Subcutaneous abdominal adipose tissue (tissue), 5 donors: ENCODE measurements at regions not wholly inside any gene's neighbourhood (a gene's known extent, or its start where the extent isn't known, plus 50 kb on each side); places are given as distances from the start of the nearest gene placed in this dataset.
"Not testable (repeated sequence)": the region's sequence is repeated elsewhere in the genome, so short reads cannot be mapped to it uniquely, and the experiment has no call there.

Experiments used
- H3K27ac ChIP-seq: one replicate; pipeline ENCODE4 v1.7.0; 2013; ENCODE audit warnings: low read depth, mild to moderate bottlenecking, inconsistent platforms, low read length, moderate library complexity
- H3K27me3 ChIP-seq, 5 donors: one replicate each; pipeline ENCODE4 v1.7.0; 2013; ENCODE audit warnings: low read length in 5 of 5, inconsistent platforms in 1 of 5; ENCODE audit not compliant: control insufficient read depth in 5 of 5, insufficient read depth in 4 of 5
- H3K36me3 ChIP-seq, 5 donors: one replicate each; pipeline ENCODE4 v1.7.0; 2013; ENCODE audit warnings: low read length in 5 of 5; ENCODE audit not compliant: control insufficient read depth in 5 of 5, insufficient read depth in 5 of 5
- H3K4me1 ChIP-seq, 5 donors: one replicate each; pipeline ENCODE4 v1.7.0; 2013; ENCODE audit warnings: low read length in 5 of 5, mild to moderate bottlenecking in 3 of 5, moderate library complexity in 1 of 5; ENCODE audit not compliant: control insufficient read depth in 5 of 5, insufficient read depth in 5 of 5
- H3K4me3 ChIP-seq, 5 donors: one replicate each; pipeline ENCODE4 v1.7.0; 2013; ENCODE audit warnings: low read length in 5 of 5, low read depth in 1 of 5
- H3K9ac ChIP-seq, 5 donors: one replicate each; pipeline ENCODE4 v1.7.0; 2013; ENCODE audit warnings: low read length in 5 of 5, mild to moderate bottlenecking in 4 of 5, moderate library complexity in 3 of 5
- H3K9me3 ChIP-seq, 5 donors: one replicate each; pipeline ENCODE4 v1.7.0; 2013; ENCODE audit warnings: low read length in 5 of 5; ENCODE audit not compliant: control insufficient read depth in 5 of 5
- donor health status: healthy.
- donor health status: healthy.
- donor health status: healthy.
- donor health status: healthy.
- donor health status: healthy.

DNA sequence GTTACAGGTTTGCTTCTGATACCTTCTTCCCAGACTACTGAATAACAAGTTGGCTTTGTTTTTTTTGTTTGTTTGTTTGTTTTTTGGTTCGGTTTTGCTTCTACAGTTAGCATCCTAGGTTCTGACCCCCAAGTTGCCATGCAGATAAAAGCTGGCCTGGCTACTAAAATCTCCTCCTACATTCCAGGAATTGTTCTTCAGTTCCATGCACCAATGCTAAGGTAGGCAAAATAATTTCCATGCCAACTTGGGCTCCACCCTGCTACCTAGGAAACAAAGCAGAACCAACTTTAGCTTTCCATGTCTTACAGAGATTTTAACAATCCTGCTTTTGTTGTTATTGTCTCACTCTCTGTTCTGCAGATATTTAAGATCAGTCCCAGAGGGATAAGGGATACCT, 495.5 kb upstream of the SOX9 start:
- Histone ChIP-seq H3K27me3 (no peaks in the 10 kb centered on the region), H3K36me3 (no peaks in the 10 kb centered on the region), H3K4me1 (no peaks in the 10 kb centered on the region), H3K9me3 (peaks cover 0 to 3% (median 0%) of the 10 kb centered on the region in 5 donors), H3K9ac (no peak overlapping the region), H3K4me3 (no peak overlapping the region), H3K27ac (no peak overlapping the region)

DNA sequence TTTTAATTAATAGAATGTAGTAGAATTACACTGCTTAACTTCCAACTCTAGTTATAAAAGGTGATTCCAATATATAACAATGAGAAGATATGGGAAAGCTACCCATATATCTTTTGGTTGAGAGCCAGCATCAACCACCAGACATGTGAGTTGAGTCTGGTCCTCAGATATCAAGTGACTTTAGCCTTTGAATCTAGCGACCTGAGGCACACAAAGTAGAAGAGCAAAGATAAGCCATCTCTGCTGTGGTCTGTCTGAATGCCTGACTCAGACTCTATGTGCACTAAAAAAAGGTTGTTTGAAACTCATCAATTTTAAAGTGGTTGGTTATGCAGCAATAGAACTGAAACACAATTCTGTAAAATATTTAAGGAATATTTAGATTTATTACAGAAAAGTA, 492.5 kb upstream of the SOX9 start:
- H3K27ac ChIP-seq: no peak overlapping the region
- H3K36me3 ChIP-seq: no peaks in the 10 kb centered on the region
- H3K9me3 ChIP-seq: no peaks in the 10 kb centered on the region
- H3K4me3 ChIP-seq: no peak overlapping the region
- H3K4me1 ChIP-seq: no peaks in the 10 kb centered on the region
- no peaks in the 10 kb centered on the region for H3K27me3 ChIP-seq
- no peak overlapping the region for H3K9ac ChIP-seq

DNA sequence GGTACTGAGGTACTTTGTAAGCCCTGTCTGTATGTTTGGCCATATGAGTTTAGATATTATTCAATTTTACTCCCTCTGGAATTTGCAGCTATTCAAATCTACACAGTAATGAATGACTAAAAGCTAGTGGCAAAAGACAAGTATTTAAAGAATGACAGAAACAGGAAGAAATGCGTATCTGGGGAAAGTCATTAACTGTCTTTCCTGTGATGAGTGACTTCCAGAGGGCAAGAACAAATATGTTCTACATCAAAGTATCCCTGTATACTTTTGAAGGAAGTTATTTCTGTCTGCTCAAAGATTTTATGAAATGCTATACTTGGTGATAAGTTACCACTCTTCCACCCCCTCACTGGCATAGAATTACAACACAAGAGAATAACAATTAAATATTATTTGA, 489.3 kb upstream of the SOX9 start:
- Histone ChIP-seq H3K9me3 (no peaks in the 10 kb centered on the region), H3K36me3 (no peaks in the 10 kb centered on the region), H3K4me3 (no peak overlapping the region), H3K9ac (no peak overlapping the region), H3K27ac (no peak overlapping the region), H3K27me3 (no peaks in the 10 kb centered on the region), H3K4me1 (no peaks in the 10 kb centered on the region)

GRCh38 chr17:71632328-71632727, 488.5 kb upstream of the SOX9 start:
- Histone ChIP-seq H3K4me3 (no peak overlapping the region), H3K27ac (no peak overlapping the region), H3K27me3 (no peaks in the 10 kb centered on the region), H3K36me3 (no peaks in the 10 kb centered on the region), H3K4me1 (no peaks in the 10 kb centered on the region), H3K9me3 (no peaks in the 10 kb centered on the region), H3K9ac (no peak overlapping the region)

DNA sequence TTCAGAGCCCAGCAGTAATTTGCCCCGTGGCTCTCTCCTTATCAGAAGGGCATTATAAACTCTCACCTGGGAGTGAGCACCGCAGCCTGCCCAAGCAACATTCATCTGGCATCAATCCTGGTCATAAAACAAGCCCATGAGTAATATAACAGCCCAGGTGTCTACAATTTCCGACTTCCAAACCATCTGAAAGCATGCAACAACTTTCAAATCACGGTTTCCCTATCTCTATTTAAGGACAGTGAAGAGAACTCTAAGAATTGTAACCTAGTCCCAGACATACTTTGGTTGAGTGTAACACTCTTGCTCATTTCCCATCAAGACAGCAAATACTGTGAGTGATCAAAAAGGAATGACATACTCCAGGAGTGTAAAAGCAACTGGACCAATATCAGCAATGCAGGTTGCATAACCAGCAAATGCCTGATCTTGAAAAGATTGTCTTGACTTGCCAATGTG, 487.4 kb upstream of the SOX9 start:
- no peak overlapping the region for H3K27ac ChIP-seq
- no peaks in the 10 kb centered on the region for H3K9me3 ChIP-seq
- no peaks in the 10 kb centered on the region for H3K4me1 ChIP-seq
- no peak overlapping the region for H3K9ac ChIP-seq
- H3K27me3 ChIP-seq: no peaks in the 10 kb centered on the region
- H3K36me3 ChIP-seq: no peaks in the 10 kb centered on the region
- no peak overlapping the region for H3K4me3 ChIP-seq

DNA sequence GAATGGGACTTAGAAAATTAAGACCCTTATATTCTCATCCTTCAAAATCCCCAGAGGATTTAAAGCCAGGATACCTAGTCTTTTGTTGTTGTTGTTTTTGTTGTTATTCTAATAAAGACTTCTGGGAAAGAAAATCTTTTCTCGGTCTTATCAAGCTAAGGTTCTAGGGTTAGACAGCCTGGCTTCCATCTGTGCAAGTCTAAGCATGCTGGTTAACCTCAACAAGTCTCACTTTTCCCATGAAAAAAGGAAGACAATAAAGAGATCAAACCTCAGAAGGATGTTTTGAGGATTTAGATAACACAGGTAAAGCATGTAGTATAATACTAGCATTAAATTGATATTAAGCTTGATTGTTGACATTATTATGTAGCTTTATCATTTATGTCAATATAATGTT, 486.4 kb upstream of the SOX9 start:
- no peak overlapping the region for H3K27ac ChIP-seq
- no peaks in the 10 kb centered on the region for H3K36me3 ChIP-seq
- no peaks in the 10 kb centered on the region for H3K9me3 ChIP-seq
- no peak overlapping the region for H3K4me3 ChIP-seq
- no peak overlapping the region for H3K9ac ChIP-seq
- H3K4me1 ChIP-seq: no peaks in the 10 kb centered on the region
- no peaks in the 10 kb centered on the region for H3K27me3 ChIP-seq

- no peak overlapping the region for H3K9ac ChIP-seq
- no peak overlapping the region for H3K4me3 ChIP-seq
- H3K27me3 ChIP-seq: no peaks in the 10 kb centered on the region
- no peaks in the 10 kb centered on the region for H3K36me3 ChIP-seq
- H3K27ac ChIP-seq: no peak overlapping the region
- H3K4me1 ChIP-seq: no peaks in the 10 kb centered on the region
- H3K9me3 ChIP-seq: peaks cover 0 to under 1% (median 0%) of the 10 kb centered on the region in 5 donors
These were observed 485.6 kb upstream of the SOX9 start for GRCh38 chr17:71635187-71635586.

- Histone ChIP-seq H3K4me1 (no peaks in the 10 kb centered on the region), H3K9me3 (peaks cover 0 to 4% (median 0%) of the 10 kb centered on the region in 5 donors), H3K27ac (no peak overlapping the region), H3K9ac (no peak overlapping the region), H3K27me3 (no peaks in the 10 kb centered on the region), H3K4me3 (no peak overlapping the region), H3K36me3 (no peaks in the 10 kb centered on the region)
These were observed 484.2 kb upstream of the SOX9 start for GRCh38 chr17:71636644-71637043.

DNA sequence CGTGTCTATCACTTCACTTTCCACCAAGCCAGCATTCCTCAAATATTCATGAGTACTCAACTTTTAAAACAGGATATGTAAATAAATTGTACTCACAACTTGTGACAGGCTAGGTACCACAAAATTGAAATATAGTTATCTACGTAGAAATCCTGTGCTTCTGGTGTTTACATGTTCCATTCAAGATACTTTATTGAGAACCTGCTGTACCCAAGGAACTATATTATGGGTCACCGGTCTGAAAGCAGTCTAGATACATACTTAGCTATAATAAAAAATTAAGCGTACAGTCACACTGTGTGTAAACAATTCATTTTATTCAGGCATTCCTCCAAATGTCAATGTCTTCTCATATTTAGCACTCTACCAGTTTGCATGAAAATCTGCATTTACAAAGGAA, 482.2 kb upstream of the SOX9 start:
- Histone ChIP-seq H3K27me3 (no peaks in the 10 kb centered on the region), H3K4me3 (no peak overlapping the region), H3K9ac (no peak overlapping the region), H3K9me3 (peaks cover 0 to 4% (median 0%) of the 10 kb centered on the region in 5 donors), H3K27ac (no peak overlapping the region), H3K36me3 (no peaks in the 10 kb centered on the region), H3K4me1 (no peaks in the 10 kb centered on the region)

- Histone ChIP-seq H3K27ac (no peak overlapping the region), H3K4me1 (no peaks in the 10 kb centered on the region), H3K27me3 (no peaks in the 10 kb centered on the region), H3K36me3 (no peaks in the 10 kb centered on the region), H3K4me3 (no peak overlapping the region), H3K9me3 (peaks cover 0 to 4% (median 0%) of the 10 kb centered on the region in 5 donors), H3K9ac (no peak overlapping the region)
These were observed 481.0 kb upstream of the SOX9 start for GRCh38 chr17:71639865-71640264.

DNA sequence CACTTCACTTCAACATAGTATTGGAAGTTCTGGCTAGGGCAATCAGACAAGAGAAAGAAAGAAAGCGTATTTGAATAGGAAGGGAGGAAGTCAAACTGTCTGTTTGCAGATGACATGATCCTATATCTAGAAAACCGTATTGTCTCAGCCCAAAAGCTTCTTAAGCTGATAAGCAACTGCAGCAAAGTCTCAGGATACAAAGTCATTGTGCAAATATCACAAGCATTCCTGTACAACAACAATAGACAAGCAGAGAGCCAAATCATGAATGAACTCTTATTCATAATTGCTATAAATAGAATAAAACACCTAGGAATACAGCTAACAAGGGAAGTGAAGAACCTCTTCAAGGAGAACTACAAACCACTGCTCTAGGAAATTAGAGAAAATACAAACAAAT, 473.9 kb upstream of the SOX9 start:
- not testable (repeated sequence) for H3K36me3 ChIP-seq, H3K4me3 ChIP-seq, H3K27ac ChIP-seq, H3K9ac ChIP-seq, H3K27me3 ChIP-seq, H3K9me3 ChIP-seq
- peaks cover 0 to 12% (median 0%) of the 10 kb centered on the region in 5 donors for H3K4me1 ChIP-seq
